ENCODE measurements at regions not wholly inside any gene's neighbourhood (a gene's known extent, or its start where the extent isn't known, plus 50 kb on each side); places are given as distances from the start of the nearest gene placed in this dataset.
A peak's percentile ranks its signal among the peaks of the same experiment; 100 is the strongest.

DNA sequence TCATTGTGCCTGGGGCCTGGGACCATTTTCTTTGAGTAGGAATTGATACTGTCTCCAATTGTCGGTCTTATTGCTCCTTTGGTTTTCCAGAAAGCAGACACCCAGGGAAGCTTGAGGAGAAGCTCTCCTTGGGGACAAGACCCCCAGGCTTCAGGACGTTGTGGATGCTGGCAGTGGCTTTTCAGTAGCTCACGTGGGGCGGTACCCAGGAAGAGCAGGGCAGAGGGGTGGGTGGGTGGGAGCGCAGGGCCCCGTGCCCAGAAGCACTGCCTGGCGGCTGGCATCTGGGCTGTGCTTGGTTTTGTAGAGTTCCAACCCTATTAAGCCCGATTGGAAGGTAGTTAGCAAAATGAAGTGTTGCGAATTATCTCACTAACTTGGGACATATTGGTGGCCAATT lies 374.2 kb upstream of the IRX1 start:
- no peak for DNase-seq (ENCODE audit: low spot score)

DNA sequence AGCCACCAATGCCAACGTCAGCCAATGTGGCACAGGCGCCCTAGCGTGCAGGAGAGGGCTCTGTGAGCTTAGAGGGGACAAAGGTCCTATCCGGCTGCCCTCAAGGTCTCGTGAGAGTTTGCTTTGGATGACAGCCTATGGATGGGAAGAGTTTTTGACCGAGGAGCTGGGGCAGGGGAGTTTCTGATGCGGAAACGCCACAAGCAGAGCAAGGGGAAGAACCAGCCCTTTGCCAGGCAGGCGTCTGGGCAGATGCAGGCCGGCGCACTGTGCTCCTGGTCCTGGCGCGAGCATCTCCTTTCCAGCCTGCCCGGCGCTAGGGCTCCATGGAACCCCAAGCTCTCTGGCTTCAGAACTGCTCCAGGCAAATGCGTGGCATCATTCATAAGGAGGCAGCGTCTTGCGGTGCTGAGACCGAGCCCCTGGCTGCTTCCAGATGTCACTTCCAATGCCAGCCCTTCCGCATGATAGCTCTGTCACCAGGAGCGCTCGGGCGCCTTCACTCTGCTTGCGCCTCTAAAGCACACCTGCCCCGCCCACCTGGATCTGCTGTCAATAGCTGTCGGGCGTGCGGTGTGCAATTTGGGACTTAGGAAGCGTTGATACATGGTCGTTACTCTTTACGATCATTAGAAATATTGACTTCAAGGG lies 374.9 kb upstream of the IRX1 start:
- DNase-seq (ENCODE audit: low spot score), result no peak

DNA sequence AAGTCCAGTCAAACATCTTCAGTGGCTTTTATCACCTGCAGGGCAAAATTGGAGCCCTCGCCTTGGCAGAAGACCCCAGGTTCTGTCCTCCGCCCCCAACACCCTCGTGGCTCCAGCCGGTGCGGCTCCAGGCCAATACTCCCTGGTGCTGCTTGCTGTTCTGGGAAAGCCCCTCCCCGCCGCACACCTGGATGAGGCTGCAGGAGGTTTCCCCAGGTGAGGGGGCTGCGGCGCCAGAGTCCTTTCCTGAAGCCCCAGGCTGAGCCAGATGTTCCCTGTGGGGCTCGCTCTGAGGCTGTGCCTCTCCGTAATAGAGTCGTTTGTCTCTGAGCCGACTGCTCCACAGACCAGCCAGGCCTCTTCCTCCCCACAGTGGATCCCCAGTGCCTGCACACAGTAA lies 375.4 kb upstream of the IRX1 start:
- DNase-seq (ENCODE audit: low spot score), result no peak

DNA sequence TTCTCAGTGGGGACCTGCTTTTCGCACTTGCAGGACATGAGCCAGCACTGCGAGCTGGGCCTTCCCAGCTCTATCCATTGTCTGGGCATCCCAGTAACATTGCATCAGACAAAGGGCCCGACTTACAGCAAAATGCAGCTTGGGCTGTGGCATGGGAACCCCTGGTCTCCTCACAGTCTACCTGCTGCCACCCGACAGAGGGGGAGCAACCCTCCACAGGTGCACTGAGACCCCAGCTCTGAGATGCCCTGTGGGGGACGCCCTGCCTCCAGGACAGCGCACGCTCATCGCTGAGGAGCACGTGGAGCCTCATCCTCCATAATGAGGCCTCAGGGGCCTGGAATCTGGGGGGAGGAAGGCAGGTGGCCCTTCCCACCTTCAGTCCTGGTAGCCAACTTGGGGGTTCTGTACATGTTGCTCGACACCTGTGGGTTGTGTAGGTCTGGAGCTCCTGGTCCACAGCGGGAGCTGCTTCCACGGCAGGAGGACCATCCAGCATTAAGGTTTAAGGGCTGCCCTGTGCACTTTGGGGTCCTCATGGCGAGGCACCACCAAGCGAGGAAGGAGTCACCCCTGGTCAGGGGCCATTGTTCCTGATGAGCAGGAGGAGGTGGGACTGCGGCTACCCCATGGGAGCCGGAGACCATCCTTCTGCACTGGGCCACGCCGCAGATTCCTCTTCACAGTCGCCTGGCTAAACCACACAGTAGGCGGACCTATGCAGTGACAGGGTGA lies 376.5 kb upstream of the IRX1 start:
- no peak for DNase-seq (ENCODE audit: low spot score)

DNA sequence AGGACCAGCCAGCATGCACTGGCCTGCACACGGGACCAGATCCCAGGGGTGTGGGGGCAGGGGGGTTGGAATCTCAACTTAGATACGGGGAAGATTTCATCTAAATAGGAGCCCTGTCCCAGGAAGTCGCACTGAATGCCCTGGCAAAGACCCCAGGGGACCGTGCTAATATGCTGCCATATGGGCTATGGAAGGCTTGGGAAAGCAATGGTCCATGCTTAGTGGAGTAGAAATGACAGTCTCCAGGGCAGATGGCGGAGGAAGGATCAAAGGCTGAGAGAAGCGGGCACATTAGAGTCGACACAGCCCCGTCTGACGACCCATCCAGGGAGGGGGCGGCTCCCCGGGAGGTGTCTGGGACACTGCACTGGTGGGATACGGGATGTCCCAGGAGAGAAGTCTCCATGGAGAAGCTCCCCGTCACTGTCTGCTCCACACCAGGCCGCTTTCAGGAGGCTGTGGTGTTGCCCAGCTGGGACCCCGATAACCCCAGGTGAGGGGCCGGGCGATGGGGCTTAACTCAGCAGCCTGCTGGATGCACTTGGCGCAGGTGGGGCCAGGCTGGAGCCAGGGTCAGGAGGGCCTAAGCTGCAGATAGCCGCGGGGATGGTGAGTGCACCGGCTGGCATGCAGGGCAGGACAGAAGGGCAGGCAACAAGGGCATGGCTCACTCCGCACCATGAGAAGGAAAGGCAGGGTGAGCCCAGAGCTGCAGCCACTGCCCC lies 377.7 kb upstream of the IRX1 start:
- peak; percentile 21 for DNase-seq (ENCODE audit: low spot score)

DNA sequence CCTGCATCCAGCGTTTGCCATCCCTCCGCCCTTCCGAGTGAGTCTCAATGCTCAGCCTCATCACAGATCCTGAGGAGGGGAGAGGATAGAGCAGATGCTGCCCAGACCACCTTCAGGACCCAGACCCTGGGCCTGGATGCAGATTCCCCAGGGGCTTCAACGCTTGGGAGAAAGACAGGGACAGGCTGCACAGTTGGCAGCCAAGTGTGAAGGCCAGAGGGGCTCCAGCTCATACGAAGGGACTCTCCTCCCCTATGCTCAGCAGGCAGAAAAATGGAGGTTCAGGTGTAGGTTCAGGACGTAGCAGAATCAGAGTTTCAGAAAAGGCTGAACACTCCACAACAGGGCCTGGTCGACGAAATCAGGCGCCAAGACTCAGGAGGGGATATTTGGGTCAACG lies 378.5 kb upstream of the IRX1 start:
- no peak for DNase-seq (ENCODE audit: low spot score)

DNA sequence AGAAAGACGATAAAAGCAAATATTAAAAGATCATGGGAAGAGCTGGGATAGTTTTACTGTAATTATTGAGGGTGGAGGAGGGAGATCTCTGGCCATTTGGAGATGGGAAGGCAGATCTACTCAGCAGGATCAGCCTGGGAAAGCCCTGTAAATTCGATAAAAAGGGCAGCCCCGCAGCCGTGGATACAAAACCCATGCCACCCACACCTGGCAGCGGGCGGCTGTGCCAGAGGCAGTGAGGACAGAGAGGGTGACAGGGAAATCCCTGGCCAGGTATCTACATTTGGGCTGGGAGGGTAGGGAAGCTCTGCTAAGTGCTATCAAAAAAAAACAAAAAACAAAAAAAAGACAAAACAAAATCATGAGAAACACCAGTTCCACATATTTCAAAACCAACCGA lies 379.2 kb upstream of the IRX1 start:
- no peak for DNase-seq (ENCODE audit: low spot score)

DNA sequence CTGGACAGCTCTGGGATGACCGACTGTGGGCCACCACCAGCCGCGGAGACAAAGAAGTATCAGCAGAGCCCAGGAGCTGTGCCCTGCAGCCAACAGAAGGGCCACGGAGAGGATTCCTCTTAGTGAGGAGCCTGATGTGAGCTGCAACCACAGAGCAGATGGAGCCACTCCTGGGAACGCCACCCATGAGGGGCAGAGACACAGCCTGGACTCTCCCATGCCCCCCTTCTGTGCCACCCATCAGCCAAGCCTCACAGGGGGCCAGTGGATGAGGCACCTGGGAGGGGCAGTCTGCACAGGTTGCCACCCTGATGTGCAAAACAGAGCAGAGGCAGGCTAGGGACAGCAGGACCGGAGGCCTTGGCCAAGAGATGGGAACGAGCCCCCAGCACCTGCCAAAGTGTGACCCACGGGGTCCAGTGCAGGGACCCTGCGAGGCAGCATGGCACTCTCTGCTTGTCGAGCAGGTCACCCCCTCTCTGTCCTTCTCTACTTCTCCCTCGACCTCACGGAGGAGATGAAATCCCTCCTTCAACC lies 380.7 kb upstream of the IRX1 start:
- peak; percentile 40 for DNase-seq (ENCODE audit: low spot score)

DNA sequence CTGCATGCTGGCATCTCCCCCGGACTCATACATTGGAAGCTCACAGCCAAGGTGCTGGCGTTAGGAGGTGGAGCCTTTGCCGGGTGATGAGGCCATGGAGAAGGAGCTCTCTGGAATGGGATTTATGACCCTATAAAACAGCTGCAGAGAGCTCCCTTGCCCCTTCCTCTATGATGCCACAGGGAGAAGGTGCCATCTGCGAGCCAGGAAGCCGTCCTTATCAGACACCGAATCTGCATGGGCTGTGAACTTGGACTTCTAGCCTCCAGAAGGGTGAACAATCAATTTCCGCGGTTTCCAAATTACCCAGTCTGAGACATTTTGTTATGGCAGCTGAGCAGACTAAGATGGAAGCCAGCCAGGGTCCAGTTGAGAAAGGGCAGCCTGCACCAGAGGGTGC lies 381.2 kb upstream of the IRX1 start:
- DNase-seq (ENCODE audit: low spot score), result no peak

DNA sequence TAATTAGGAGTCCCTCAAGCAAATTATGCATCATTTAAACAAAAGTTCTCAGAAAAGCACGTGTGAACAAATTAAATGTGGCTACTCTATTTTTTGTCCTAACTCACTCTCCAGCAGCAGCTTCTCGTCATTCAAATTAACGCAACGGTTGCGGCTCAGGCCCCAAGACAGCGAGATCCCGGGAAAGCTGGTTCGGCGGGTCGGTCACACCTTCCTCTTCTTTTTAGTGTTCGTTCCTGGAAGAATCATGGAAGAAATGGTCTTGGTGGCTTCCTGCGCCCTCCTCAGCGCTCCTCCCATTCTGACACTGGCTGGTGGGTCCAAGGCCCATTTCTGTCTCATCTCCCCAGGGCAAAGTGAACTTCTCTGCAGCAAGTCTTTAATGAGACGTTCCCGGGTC lies 382.8 kb upstream of the IRX1 start:
- no peak for DNase-seq (ENCODE audit: low spot score)

DNA sequence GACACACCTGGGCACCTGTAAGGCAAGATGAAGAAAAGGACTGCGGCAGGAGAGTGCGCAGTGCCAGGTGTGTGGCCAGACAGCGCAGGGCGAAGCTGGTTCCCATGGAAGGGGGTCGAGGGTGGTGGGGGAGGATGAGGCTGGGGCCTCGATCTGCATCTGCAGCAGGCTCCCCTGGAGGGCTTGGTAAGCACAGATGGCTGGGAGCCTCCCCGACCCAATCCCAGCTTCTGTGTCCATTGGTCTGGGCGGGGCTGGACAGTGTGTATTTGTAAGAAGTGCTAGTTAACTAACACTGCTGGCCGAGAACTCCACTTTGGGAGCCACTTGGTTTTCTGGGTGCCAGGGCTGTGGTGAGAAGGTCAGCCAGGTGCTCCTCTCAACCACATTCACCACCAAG lies 385.1 kb upstream of the IRX1 start:
- DNase-seq (ENCODE audit: low spot score), result no peak

DNA sequence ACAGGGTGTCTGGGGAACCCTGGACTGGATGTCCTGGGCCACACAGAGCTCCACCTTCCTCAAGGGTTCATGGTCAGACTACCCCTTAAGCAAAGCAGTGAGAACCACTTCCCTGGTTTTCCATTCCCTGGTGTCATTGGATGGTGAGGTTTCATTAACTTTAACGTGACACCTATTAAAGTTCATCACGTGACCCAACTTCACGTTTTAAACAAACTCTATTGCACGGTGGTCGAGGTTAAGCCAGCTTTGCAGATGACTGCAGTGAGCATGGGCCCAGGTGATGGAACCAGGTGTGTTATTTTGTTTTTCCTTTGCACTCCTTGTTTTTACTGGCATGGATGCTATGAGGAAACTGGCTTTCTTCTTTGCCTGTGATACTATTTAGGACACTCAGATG lies 385.7 kb upstream of the IRX1 start:
- DNase-seq (ENCODE audit: low spot score), result no peak

DNA sequence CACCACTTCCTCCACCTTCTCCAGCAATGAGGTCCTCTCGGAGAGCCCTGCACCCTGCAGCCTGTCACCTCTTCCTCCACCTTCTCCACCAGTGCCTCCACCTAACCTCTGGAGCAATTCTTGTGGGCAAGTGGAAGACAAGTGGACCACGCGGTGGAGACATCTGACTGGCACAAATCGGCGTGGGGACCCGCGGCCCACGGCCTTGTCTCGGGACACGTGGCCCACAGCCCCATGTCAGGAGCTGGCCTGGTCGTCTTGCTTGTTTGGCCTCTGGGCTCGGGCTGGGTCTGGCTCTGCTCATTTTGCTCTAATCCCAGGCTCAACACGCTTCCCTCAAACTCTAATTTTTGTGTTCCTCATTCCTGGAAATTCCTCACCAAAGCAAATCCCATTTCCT lies 393.1 kb upstream of the IRX1 start:
- no peak for DNase-seq (ENCODE audit: low spot score)

DNA sequence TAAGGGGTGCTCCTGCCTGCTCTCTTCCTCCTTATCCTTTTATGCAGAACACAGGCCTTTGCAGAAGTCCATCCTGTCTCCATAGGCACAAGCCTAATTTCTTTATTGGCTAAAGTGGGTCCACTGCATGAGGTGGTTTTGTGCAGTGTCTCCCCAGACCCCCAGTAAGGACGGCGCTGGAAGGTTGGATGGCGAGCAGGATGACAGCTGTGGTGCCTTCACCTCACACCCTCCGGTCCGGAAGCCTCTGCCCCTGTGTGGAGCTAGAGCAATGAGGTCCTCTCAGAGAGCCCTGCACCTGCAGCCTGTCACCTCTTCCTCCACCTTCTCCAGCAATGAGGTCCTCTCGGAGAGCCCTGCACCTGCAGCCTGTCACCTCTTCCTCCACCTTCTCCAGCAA lies 393.7 kb upstream of the IRX1 start:
- peak; percentile 21 for DNase-seq (ENCODE audit: low spot score)

DNA sequence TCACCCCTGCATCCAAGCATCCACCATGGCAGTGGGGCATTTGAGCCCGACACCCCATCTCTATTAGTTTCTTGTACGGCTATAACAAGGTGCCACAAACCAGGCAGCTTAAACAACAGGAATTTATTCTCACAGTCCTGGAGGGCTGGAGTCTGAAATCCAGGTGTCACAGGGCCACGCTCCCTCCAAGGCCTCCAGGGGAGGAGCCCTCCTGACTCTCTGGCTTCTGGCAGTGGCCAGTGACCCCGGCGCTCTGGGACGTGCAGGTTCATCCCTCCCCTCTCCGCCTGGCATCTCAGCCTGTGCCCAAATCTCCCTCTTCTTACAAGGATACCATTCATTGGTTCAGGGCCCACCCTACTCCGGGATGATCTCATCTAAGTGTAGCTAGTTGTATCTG lies 394.5 kb upstream of the IRX1 start:
- DNase-seq (ENCODE audit: low spot score), result peak; percentile 39

DNA sequence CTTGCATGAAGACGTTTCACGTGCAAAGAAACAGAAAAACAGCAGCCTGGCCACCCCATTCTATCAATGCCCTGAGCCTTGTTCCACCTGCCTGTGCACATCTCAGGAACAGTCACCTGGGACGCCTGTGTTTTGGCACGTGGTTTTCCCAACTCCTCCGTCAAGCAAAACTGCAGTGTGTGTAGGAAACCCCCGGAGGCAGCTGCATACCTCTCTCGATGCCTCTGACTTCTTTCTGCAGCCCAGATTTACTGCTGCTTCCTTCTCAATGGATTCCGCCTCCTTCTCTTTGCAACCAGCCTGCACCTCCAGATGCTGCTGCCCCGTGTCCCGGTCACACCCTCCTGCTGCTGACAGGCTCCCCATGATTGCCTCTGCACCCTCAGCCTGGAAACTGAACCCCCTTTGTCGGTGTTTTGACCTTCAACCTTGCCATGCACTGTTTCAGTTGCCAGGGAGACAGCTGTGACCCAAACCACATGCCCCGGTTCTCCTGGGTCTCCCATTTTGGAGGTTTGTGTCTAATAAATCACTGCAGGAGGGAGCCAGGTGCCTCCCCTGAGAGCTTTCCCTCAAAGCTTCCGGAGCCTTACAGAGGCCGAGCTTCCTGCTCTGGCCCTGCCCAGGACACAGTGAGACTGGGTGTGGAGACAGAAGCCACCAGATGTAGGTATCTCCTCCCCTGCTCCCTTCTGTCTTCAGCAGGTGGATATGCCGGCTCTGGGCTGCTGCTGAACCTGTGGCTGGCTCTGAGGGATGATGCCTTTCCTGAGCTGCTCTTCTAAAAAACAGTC lies 395.5 kb upstream of the IRX1 start:
- peak; percentile 47 for DNase-seq (ENCODE audit: low spot score)

DNA sequence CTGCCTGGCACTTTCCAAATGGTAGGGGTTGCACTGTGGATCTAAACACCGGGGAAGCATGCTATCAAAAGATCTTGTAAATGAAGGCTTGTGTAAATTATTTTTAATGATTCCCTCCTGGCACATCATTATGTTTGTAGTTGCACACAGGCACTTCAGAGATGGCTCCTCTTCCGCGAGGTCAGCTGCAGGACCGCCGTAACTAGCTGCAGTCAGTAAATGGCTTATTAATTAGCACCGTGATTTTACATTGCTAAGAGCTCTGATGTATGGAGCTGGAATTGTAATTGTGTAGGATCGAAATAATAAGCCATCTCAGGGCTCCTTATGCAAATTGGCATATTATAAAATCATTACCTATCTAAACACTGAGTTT lies 397.6 kb upstream of the IRX1 start:
- no peak for DNase-seq (ENCODE audit: low spot score)

DNA sequence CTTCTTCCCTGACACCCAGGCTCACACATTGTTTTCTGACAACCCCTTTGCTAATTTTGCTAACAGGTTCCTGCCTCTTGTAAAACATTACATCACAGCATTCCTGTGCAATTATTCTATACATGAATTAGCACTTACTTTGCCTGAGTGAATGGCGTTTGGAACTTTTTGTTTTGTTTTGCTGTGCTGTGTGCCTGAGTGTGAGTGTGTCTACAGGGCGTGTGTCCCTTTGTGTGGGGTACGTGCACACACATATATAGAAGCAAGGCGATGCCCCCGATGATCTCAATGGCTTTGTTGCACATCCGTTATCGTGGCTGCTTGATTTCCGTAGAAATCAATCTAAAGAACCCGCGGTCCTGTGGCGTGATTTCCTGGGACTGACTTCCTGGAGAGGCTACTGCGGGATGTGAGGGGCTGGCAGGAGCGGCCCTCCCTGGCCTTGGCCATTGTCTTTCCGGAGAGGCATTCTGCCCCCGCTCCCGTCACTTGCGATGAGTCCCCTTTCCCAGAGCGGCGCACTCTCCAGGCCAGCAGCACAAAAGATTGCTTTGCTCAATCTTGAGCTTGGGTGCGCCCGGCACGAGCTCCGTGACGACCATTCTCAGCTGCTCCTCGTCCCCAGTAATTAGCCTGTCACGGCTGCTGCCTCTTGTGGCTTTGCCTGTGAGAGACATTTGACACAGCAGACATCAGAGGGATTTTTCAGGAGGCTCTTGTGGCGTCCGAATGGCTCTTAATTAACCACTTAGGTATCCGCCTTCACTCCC lies 398.1 kb upstream of the IRX1 start:
- peak; percentile 84 for DNase-seq (ENCODE audit: low spot score)

DNA sequence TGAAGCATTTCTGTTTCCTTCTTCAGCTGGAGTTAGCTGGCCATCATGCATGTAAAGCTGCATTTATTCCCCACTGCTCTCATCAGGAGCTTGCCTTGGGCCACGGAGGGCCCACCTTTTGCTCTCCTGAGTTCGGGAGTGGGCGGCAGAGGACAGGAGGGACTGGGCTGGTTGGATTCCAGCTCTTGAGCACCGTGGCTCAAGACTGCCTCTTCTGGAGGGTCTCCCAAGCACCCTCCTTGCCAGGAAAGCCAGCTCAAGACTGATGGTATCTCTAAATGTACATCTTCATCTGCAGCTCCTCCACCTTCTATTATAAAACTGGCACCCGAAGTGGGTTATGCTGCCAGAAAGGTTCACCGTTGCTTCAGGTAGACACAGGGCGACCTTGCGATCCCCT lies 399.6 kb upstream of the IRX1 start:
- DNase-seq (ENCODE audit: low spot score), result peak; percentile 61

DNA sequence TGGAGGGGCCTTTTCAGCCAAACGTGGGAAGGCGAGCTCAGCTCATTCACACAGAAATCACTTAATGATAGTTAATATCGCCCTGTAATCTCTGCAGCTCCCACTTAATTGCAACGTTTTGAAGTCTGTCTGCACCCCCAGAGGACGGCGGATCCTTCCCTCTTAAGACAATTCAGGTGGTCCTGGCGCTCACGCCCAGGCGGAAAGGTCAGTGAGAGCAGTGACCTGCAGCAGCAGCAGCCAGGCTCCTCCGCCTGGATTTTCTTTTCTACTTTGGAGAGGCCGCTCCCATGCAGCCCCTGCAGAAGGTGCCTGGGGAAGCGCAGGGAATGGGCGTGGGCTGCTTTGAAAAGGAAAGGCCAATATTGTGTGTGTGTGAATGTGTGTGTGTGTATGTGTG lies 400.9 kb upstream of the IRX1 start:
- DNase-seq (ENCODE audit: low spot score), result peak; percentile 64

DNA sequence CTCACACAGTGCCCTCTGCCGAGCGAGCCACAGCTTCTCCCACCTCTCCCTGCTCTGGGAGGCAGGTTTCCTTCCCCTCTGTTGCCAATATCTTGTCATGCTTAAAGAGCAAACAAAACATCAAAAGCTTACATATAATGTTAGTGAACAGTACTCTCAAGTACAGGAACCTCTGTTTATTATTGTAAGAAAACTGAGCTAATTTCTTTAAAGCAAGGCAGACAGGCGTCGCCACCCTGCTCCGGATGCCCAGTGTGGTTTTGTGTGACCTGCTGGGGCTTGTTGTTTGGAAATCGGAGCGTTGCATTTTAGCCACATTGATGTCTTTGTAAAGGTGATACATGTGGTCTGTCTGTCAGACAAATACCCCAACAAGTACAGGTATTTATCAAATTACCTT lies 401.4 kb upstream of the IRX1 start:
- no peak for DNase-seq (ENCODE audit: low spot score)

DNA sequence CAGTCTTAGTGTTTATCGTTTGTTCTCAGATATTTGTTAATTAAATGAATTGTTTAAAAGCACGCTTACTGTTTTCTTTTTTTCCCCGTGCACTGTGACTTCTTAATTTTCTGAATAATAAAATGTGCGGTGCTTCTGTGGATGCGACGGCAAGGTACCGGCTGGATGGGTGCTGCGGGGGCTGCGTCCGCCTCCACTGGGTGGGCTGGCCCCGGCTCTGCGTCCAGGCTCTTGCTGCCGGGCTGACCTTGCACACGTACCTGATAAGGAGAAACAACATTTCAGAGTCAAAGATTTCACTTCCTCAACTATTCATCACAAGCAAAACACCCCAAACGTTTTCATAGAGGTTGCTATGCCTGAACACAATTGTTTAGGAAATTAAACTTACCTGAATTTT lies 404.0 kb upstream of the IRX1 start:
- DNase-seq (ENCODE audit: low spot score), result no peak

Measured in ecto neural progenitor cell (in vitro differentiated cells).